HG03159 (cell line): ENCODE measurements at regions not wholly inside any gene's neighbourhood (a gene's known extent, or its start where the extent isn't known, plus 50 kb on each side); places are given as distances from the start of the nearest gene placed in this dataset.

Experiments used
- ATAC-seq: cut with Tn5 transposase; IDR thresholded peaks from one replicate; pipeline ENCODE4 v1.9.1; 2021; ENCODE audit warnings: mild to moderate bottlenecking, moderate library complexity; ENCODE audit not compliant: unreplicated experiment

- no peak for ATAC-seq
Measured at GRCh38 chr4:14646831-14647230, 355.4 kb upstream of the CPEB2 start.

DNA sequence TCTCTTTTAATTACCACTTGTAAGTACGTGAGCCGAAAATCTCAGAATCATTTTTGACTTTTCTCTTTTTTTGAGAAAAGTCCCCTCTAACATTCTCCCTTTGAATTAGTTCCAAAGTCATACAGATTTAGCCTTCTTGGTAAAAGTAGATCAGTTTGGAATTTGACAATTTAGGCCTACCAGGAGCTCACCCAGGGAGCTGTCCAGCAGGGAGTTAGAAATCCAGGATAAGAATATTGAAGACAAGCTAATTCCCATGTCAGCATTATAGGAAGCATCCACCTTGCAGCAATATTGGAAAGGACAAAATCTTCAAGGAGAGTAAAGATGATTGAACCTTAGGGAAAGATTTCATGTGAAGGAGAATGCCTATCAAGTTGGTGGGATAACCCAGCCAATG lies 352.2 kb upstream of the CPEB2 start:
- ATAC-seq, result no peak

GRCh38 chr4:14652522-14652921 lies 349.8 kb upstream of the CPEB2 start:
- no peak for ATAC-seq

DNA sequence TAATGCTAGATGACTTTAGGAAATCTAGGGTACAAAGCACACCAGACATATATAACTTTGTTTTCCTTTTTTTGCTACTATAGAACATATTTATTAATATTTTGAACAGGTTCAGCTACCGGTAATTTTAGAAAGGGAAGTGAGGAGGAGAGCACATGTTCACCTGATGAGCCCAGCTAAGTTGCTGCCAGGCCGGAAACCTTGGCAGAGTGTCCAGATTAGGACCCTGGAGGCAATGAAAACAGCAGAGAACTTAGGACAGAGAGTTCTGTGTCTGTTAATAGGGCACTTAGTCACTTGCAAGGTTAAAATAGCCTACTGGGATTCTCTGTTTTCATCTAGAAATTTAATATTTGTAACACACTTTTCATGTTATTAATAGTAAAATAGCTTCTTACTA lies 348.9 kb upstream of the CPEB2 start:
- no peak for ATAC-seq

- ATAC-seq, result no peak
Measured at GRCh38 chr4:14659286-14659685, 343.0 kb upstream of the CPEB2 start.

GRCh38 chr4:14667624-14668151 lies 334.6 kb upstream of the CPEB2 start:
- ATAC-seq, result no peak

DNA sequence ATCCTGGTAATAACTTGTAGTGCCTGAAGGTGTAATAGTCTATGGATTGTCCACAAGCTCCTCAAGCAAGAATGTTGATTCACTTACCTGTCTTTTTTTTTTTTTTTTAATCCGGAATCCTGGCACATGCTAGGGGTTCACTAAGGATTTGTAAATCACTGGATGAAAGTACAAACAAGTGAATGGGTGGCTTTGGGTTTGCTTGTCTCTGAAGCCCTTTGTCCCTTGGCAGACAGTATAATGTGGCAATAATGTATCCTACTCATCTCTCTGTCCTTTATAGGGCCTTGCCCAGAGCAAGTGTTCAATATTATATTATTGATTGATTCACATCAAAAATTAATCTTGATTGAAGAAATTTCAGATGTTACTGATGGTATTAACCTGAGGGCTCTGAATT lies 334.0 kb upstream of the CPEB2 start:
- no peak for ATAC-seq

- ATAC-seq, result no peak
Measured at GRCh38 chr4:14669371-14669770, 332.9 kb upstream of the CPEB2 start.

DNA sequence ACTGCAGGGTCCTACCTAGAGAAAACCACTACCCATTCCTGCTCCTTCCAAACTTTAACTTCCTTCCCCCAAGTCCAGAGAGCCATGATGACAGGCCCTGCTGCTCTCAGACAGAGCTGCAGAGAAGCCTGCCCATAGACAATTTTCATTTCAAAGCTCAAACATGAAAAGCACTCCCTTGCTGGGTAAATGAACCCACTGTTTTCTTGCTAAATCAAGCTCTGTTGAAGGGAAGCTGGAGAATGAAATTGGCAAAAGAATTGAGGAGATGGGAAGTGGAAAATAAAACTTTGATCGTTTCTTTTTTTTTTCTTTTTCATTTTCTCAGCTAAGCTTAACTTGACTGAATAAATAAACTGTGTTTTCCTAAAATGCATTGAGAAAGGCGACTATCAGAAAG lies 331.1 kb upstream of the CPEB2 start:
- no peak for ATAC-seq

- ATAC-seq, result no peak
Measured at GRCh38 chr4:14675279-14675985, 326.8 kb upstream of the CPEB2 start.

DNA sequence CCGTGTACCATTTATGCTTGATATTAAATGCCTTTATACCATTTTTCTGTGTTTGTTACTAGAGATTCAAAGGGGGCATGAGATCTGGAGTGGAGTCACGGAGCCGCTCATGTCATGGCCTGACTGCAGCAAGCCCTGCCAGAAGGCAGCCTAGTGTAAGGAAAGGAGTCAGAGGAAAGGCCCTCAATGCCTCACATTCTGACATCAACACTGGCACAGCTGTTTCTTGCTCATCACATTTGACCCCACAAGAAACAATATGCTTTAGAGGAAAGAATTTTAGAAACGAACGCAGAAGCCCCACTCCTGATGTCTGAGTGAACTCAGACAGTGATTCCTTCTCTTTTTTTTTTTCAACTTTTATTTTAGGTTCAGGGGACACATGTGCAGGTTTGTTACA lies 322.4 kb upstream of the CPEB2 start:
- no peak for ATAC-seq

GRCh38 chr4:14681330-14681729 lies 321.0 kb upstream of the CPEB2 start:
- no peak for ATAC-seq

DNA sequence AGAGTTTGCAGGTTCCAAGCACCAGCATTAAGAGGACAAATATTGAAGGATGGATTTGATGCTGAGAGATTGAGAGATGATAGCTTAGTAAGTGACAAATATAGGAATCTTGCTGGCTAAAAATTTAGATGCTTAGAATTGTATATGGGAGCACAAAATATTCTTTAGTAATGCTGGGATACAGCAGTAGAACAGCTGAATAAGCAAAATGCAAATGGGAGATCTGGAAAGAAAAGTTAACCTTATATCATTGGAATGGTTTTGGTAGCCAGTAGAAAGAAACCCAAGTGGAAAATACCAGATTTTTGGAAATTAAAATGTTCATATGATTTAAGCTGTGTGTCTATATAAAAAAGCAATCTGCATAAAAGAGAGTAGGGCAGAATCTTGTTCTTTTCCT lies 308.6 kb upstream of the CPEB2 start:
- no peak for ATAC-seq

- ATAC-seq, result no peak
Measured at GRCh38 chr4:14695095-14695845, 307.0 kb upstream of the CPEB2 start.

GRCh38 chr4:14700083-14700482 lies 302.2 kb upstream of the CPEB2 start:
- ATAC-seq, result no peak

- no peak for ATAC-seq
Measured at GRCh38 chr4:14700544-14700943, 301.7 kb upstream of the CPEB2 start.

GRCh38 chr4:14701389-14701788 lies 300.9 kb upstream of the CPEB2 start:
- no peak for ATAC-seq

GRCh38 chr4:14701896-14702295 lies 300.4 kb upstream of the CPEB2 start:
- no peak for ATAC-seq

GRCh38 chr4:14708574-14708973 lies 293.7 kb upstream of the CPEB2 start:
- ATAC-seq, result no peak

DNA sequence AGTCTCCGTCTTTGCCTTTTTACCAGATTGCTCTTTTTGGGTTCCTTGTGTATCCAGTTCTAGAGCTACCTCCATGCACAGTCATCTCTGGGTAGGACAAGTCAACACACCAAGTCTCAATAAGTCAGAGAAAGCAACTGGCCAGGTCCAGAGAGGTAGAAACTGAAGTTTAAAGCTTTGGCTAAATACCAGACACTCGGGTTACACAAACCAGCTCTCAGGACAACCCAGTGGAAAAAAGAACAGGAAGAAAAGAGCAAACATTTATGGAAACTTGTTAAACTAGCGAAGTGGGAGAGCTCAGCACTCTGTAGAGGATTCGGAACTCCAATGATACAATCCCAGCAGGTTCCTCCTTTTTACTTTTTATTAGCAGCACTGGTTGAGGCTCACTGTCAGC lies 291.0 kb upstream of the CPEB2 start:
- ATAC-seq, result no peak

DNA sequence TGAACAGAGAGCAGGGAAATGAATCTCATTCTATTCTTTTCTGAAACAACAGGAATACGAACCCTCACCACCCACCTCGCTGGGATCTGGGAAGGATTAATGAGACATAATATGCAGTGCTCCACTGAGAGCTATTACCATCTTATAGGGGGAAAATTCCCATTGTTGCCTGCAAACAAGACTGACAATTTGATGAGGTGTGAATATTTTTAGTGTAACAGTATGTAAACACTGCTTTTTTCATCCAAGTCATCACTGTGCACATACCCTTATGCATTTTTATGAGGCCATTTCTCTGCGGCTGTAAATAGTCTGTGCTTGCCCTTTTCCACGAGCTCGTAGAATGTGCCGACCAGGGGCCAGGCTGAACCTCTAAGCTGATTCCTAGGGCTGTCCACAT lies 285.6 kb upstream of the CPEB2 start:
- no peak for ATAC-seq

DNA sequence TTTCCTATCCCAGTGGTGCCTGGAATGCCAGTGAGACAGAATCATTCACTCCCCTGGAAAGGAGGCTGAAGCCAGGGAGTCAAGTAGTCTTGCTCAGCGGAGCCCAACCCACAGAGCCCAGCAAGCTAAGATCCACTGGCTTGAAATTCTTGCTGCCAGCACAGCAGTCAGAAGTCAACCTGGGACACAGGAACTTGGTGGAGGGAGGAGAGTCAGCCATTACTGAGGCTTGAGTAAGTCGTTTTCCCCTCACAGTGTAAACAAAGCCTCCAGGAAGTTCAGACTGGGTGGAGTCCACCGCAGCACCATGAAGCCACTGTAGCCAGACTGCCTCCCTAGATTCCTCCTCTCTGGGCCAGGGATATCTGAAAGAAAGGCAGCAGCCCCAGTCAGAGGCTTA lies 283.2 kb upstream of the CPEB2 start:
- no peak for ATAC-seq
